DOHH2 (cell line): ENCODE measurements at regions not wholly inside any gene's neighbourhood (a gene's known extent, or its start where the extent isn't known, plus 50 kb on each side); places are given as distances from the start of the nearest gene placed in this dataset.

ENCODE experiments used
- H3F3A ChIP-seq: fragments of 200-600 bp; sonication (generic), shearing (Covaris generic); 2 replicates; pipeline ENCODE4 v1.6.0; 2016; ENCODE audit warnings: antibody characterized with exemption, mild to moderate bottlenecking; ENCODE audit not compliant: control insufficient read depth, insufficient read depth
- H3K27ac ChIP-seq: fragments of 200-600 bp; sonication (generic); 2 replicates; pipeline ENCODE4 v1.5.1; 2014; ENCODE audit warnings: low read depth, mild to moderate bottlenecking, low read length, moderate library complexity
- H3K27me3 ChIP-seq: fragments of 200-600 bp; sonication (generic); 2 replicates; pipeline ENCODE4 v1.6.1; 2014; ENCODE audit warnings: mild to moderate bottlenecking, low read length, mixed read lengths; ENCODE audit not compliant: control insufficient read depth
- H3K36me3 ChIP-seq: fragments of 200-600 bp; sonication (generic); 2 replicates; pipeline ENCODE4 v1.6.1; 2014; ENCODE audit warnings: mild to moderate bottlenecking, low read length, moderate library complexity, mixed read lengths; ENCODE audit not compliant: control insufficient read depth
- H3K4me1 ChIP-seq: fragments of 200-600 bp; sonication (generic); 2 replicates; pipeline ENCODE4 v1.6.1; 2014; ENCODE audit warnings: mild to moderate bottlenecking, low read length, mixed read lengths; ENCODE audit not compliant: control insufficient read depth
- H3K4me2 ChIP-seq: fragments of 200-600 bp; sonication (generic); 2 replicates; pipeline ENCODE4 v1.6.0; 2014; ENCODE audit warnings: mild to moderate bottlenecking, low read length, moderate library complexity
- H3K4me3 ChIP-seq: fragments of 200-600 bp; sonication (generic); 2 replicates; pipeline ENCODE4 v1.5.1; 2014; ENCODE audit warnings: mild to moderate bottlenecking, low read length, mixed read lengths
- H3K79me2 ChIP-seq: fragments of 200-600 bp; sonication (generic); 2 replicates; pipeline ENCODE4 v1.6.1; 2014; ENCODE audit warnings: mild to moderate bottlenecking, low read length, mixed read lengths; ENCODE audit not compliant: control insufficient read depth
- H3K9me2 ChIP-seq: fragments of 200-600 bp; sonication (generic); replicated peaks from 2 replicates; pipeline ENCODE4 v1.6.1; 2014; ENCODE audit warnings: mild to moderate bottlenecking, low read length, mixed read lengths; ENCODE audit not compliant: control insufficient read depth
- H3K9me3 ChIP-seq: fragments of 200-600 bp; sonication (generic); 2 replicates; pipeline ENCODE4 v1.6.1; 2014; ENCODE audit warnings: antibody characterized with exemption, low read length, mixed read lengths; ENCODE audit not compliant: control insufficient read depth, insufficient read depth
- H4K20me1 ChIP-seq: fragments of 200-600 bp; sonication (generic); 2 replicates; pipeline ENCODE4 v1.6.0; 2014; ENCODE audit warnings: low read depth, mild to moderate bottlenecking, antibody characterized with exemption, low read length, moderate library complexity; ENCODE audit not compliant: control insufficient read depth, insufficient read depth
- EZH2phosphoT487 ChIP-seq: fragments of 200-600 bp; sonication (generic); IDR thresholded peaks from 2 replicates; pipeline ENCODE4 v1.6.1; 2017; ENCODE audit warnings: borderline replicate concordance, mild to moderate bottlenecking, antibody characterized with exemption, low read length, moderate library complexity, mixed read lengths
- TF ChIP-seq, protein P1 (sequence below): fragments of 200-600 bp; sonication (generic); IDR thresholded peaks from one replicate; pipeline ENCODE4 v1.5.1; 2014; ENCODE audit warnings: antibody characterized with exemption, mild to moderate bottlenecking, low read depth, low read length; ENCODE audit not compliant: poor library complexity, severe bottlenecking

DNA sequence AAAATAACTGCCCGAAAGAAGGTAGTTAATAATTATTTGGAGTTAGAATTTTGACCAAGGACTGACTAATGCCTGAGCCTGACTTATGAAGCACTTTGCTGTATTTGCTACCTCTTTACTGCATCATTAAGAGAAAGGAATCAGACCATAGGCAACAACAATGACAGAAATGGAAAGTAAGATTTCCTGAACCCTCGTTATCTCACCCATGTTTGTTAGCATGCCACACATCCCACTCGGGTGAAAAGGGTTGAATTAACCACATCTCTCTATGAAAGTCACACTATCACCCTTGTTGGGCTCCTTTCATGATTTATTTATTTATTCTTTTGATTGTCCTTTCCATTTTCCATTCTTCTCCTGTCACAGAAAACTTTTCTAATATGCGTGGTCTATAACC, 59.6 kb downstream of the OLIG3 start:
- H3K9me3 ChIP-seq = no peaks in the 10 kb centered on the region
- no peaks in the 10 kb centered on the region for H3K27me3 ChIP-seq
- H3K9me2 ChIP-seq = no peaks in the 10 kb centered on the region
- H4K20me1 ChIP-seq = no peaks in the 10 kb centered on the region
- no peaks in the 10 kb centered on the region for H3K79me2 ChIP-seq
- H3K36me3 ChIP-seq = no peaks in the 10 kb centered on the region
- H3K4me2 ChIP-seq = no peak overlapping the region
- TF ChIP-seq EZH2phosphoT487 = no peak
- TF ChIP-seq, protein P1, sequence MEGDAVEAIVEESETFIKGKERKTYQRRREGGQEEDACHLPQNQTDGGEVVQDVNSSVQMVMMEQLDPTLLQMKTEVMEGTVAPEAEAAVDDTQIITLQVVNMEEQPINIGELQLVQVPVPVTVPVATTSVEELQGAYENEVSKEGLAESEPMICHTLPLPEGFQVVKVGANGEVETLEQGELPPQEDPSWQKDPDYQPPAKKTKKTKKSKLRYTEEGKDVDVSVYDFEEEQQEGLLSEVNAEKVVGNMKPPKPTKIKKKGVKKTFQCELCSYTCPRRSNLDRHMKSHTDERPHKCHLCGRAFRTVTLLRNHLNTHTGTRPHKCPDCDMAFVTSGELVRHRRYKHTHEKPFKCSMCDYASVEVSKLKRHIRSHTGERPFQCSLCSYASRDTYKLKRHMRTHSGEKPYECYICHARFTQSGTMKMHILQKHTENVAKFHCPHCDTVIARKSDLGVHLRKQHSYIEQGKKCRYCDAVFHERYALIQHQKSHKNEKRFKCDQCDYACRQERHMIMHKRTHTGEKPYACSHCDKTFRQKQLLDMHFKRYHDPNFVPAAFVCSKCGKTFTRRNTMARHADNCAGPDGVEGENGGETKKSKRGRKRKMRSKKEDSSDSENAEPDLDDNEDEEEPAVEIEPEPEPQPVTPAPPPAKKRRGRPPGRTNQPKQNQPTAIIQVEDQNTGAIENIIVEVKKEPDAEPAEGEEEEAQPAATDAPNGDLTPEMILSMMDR = no peak
- peaks cover 37% of the 10 kb centered on the region for H3K4me1 ChIP-seq
- H3K27ac ChIP-seq = no peak overlapping the region
- H3K4me3 ChIP-seq = no peak overlapping the region
- H3F3A ChIP-seq = peaks cover 11% of the 10 kb centered on the region

DNA sequence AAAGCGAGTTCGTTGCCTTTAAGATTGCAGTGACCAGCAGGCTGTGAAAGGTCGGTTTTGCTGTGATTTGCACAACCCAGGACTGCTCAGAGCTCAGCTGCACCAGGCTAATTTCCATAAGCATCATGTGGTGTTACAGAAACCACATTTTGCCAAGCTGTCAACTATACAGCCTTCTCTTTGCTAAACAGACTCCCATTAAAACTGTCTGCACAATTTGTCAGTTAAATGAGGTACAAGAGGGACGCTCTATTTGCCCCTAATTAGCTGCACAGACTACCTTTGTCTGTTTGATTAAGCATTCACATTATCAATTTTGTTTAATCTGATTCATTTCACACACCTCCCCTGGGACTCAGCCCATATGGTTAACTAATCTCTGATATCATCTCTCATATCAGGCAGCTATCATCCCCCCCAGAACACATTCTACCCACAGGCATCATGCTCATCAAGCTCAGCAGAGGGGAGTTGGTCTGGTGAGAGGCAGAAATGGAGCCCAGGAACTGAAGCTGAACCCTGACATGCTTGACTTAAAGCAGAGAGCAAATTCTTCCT, 62.1 kb downstream of the OLIG3 start:
- Histone ChIP-seq H3F3A (peaks cover 11% of the 10 kb centered on the region), H3K9me3 (no peaks in the 10 kb centered on the region), H3K9me2 (no peaks in the 10 kb centered on the region), H3K79me2 (no peaks in the 10 kb centered on the region), H4K20me1 (no peaks in the 10 kb centered on the region), H3K4me2 (peak overlapping the region; percentile 71), H3K27me3 (no peaks in the 10 kb centered on the region), H3K27ac (peak overlapping the region; percentile 64), H3K36me3 (no peaks in the 10 kb centered on the region), H3K4me1 (peaks cover 55% of the 10 kb centered on the region), H3K4me3 (peak overlapping the region; percentile 58)
- no peak for TF ChIP-seq EZH2phosphoT487
- TF ChIP-seq, protein P1 = no peak

GRCh38 chr6:137430954-137431353, 63.2 kb downstream of the OLIG3 start:
- Histone ChIP-seq H3K4me1 (peaks cover 63% of the 10 kb centered on the region), H3K4me3 (peak overlapping the region; percentile 58), H3K27ac (peak overlapping the region; percentile 64), H3K9me3 (no peaks in the 10 kb centered on the region), H3K79me2 (no peaks in the 10 kb centered on the region), H3K27me3 (no peaks in the 10 kb centered on the region), H3K36me3 (no peaks in the 10 kb centered on the region), H3F3A (peaks cover 11% of the 10 kb centered on the region), H4K20me1 (no peaks in the 10 kb centered on the region), H3K9me2 (no peaks in the 10 kb centered on the region), H3K4me2 (peak overlapping the region; percentile 71)
- TF ChIP-seq, protein P1 = no peak
- no peak for TF ChIP-seq EZH2phosphoT487
